ENCODE measurements at regions not wholly inside any gene's neighbourhood (a gene's known extent, or its start where the extent isn't known, plus 50 kb on each side); places are given as distances from the start of the nearest gene placed in this dataset.

GRCh38 chr6:87959083-87959482 is 88.6 kb upstream of the SPACA1 start:
- DNase-seq (ENCODE audit: low read depth, low spot score): no peak
- no peaks in the 10 kb centered on the region for H3K79me2 ChIP-seq (ENCODE audit: control insufficient read depth, insufficient read depth, low read length)
- H3K4me3 ChIP-seq (replicated peaks in 1 of 3; ENCODE audit: insufficient read depth in 1 of 3, low read depth in 1 of 3, low read length in 3 of 3): no peak overlapping the region
- POLR2A ChIA-PET: no interaction called here
- dilution Hi-C loops (cut with MboI; ENCODE audit: extremely low pct_ligation_motif_present, low sequenced_read_pairs): no loop called here
- H3K27ac ChIP-seq (ENCODE audit: insufficient read depth, low read depth, low read length): no peak overlapping the region
- H3K4me1 ChIP-seq (ENCODE audit: control insufficient read depth, extremely low read depth, insufficient read depth, low read length): no peaks in the 10 kb centered on the region
- no peak overlapping the region for H2AFZ ChIP-seq (ENCODE audit: low read depth, low read length)
- BruUV-seq (replicated peaks): no TSS peak
- FAIRE-seq: no peak
- no peak overlapping the region for H3K9ac ChIP-seq (replicated peaks; ENCODE audit: extremely low read depth, insufficient read depth, low read length)
- H3K27me3 ChIP-seq (ENCODE audit: control insufficient read depth in 2 of 2, insufficient read depth in 2 of 2, low read length in 2 of 2): no peaks in the 10 kb centered on the region
- intact Hi-C loops (cut with micrococcal nuclease): no loop called here
- CTCF ChIA-PET: interaction anchor here (0.8 to 2.0 kb wide), 2 partner anchors 15 to 534 kb away, joined by 3 to 6 read pairs; no protein-coding TSS in a partner anchor
- no peak for TF ChIP-seq JUN (IDR thresholded peaks at IDR 0.05; ENCODE audit: borderline replicate concordance, insufficient read depth, insufficient read length, low read depth)
- TF ChIP-seq POLR2A (IDR thresholded peaks at IDR 0.05; ENCODE audit: low read depth, low read length): no peak
- no peak for TF ChIP-seq GATA2 (IDR thresholded peaks at IDR 0.05; ENCODE audit: insufficient read depth, insufficient read length, low read depth, low read length)
- no peak for TF ChIP-seq CTCF (IDR thresholded peaks at IDR 0.05; ENCODE audit: extremely low read depth in 1 of 2, insufficient read depth in 1 of 2, low read depth in 1 of 2, low read length in 2 of 2)
- no peak for TF ChIP-seq EZH2 (IDR thresholded peaks at IDR 0.05; ENCODE audit: borderline replicate concordance, low read depth, low read length, severe bottlenecking)
- no peak for TF ChIP-seq MAX (IDR thresholded peaks at IDR 0.05; ENCODE audit: insufficient read depth, insufficient read length)
- TF ChIP-seq MYC (IDR thresholded peaks at IDR 0.05; ENCODE audit: low read depth, low read length): no peak
- no peak for TF ChIP-seq FOS (IDR thresholded peaks at IDR 0.05; ENCODE audit: borderline replicate concordance, insufficient read depth, low read length)
- no peak for TF ChIP-seq POLR2AphosphoS5 (IDR thresholded peaks at IDR 0.05; ENCODE audit: insufficient read depth, low read depth, low read length)
- no peaks in the 10 kb centered on the region for H3K9me3 ChIP-seq (replicated peaks; ENCODE audit: control insufficient read depth, insufficient read depth, low read length)
- no peaks in the 10 kb centered on the region for H3K36me3 ChIP-seq (ENCODE audit: control insufficient read depth in 2 of 2, extremely low read depth in 1 of 2, insufficient read depth in 2 of 2, low read length in 2 of 2)
- H3K9me1 ChIP-seq (replicated peaks; ENCODE audit: control insufficient read depth, extremely low read depth, insufficient read depth, low read length): no peaks in the 10 kb centered on the region
- no peaks in the 10 kb centered on the region for H4K20me1 ChIP-seq (replicated peaks; ENCODE audit: control insufficient read depth, extremely low read depth, insufficient read depth, low read length)
- no peak overlapping the region for H3K4me2 ChIP-seq (ENCODE audit: insufficient read depth, low read length)
